Liver (tissue), 8 donors: ENCODE measurements at regions not wholly inside any gene's neighbourhood (a gene's known extent, or its start where the extent isn't known, plus 50 kb on each side); places are given as distances from the start of the nearest gene placed in this dataset.

Experiments
- DNase-seq: peaks from one replicate; pipeline ENCODE4 v3.0.0-alpha.2; 2017; ENCODE audit warnings: low spot score
- H3K27ac ChIP-seq, 2 donors: one replicate each; pipeline ENCODE4 v1.7.0; 2013; ENCODE audit warnings: inconsistent platforms in 2 of 2, low read length in 2 of 2, control low read depth in 1 of 2, low read depth in 1 of 2, mild to moderate bottlenecking in 1 of 2
- H3K27me3 ChIP-seq, 4 donors: one replicate each; pipeline versions ENCODE4 v1.6.1 to v1.7.0; 2013; ENCODE audit warnings: low read length in 3 of 4, inconsistent platforms in 1 of 4, mild to moderate bottlenecking in 1 of 4, moderate library complexity in 1 of 4; ENCODE audit not compliant: control insufficient read depth in 4 of 4, insufficient read depth in 4 of 4
- H3K36me3 ChIP-seq, 4 donors: one replicate each; pipeline versions ENCODE4 v1.6.1 to v1.7.0; 2013; ENCODE audit warnings: low read length in 3 of 4, mild to moderate bottlenecking in 3 of 4, low read depth in 1 of 4, moderate library complexity in 1 of 4; ENCODE audit not compliant: control insufficient read depth in 4 of 4, insufficient read depth in 3 of 4
- H3K4me1 ChIP-seq, 4 donors: one replicate each; pipeline versions ENCODE4 v1.6.1 to v1.7.0; 2013; ENCODE audit warnings: low read length in 3 of 4, mild to moderate bottlenecking in 3 of 4, moderate library complexity in 1 of 4; ENCODE audit not compliant: control insufficient read depth in 4 of 4, insufficient read depth in 4 of 4
- H3K4me3 ChIP-seq, 3 donors: one replicate each; pipeline versions ENCODE4 v1.6.1 to v1.7.0; 2013; ENCODE audit warnings: low read length in 3 of 3, control low read depth in 1 of 3, low read depth in 1 of 3, mild to moderate bottlenecking in 1 of 3
- H3K9ac ChIP-seq, 2 donors: one replicate each; pipeline ENCODE4 v1.7.0; 2013; ENCODE audit warnings: low read length in 2 of 2, mild to moderate bottlenecking in 2 of 2, moderate library complexity in 2 of 2, control low read depth in 1 of 2, low read depth in 1 of 2
- H3K9me3 ChIP-seq, 4 donors: one replicate each; pipeline versions ENCODE4 v1.6.1 to v1.7.0; 2013; ENCODE audit warnings: low read length in 3 of 4; ENCODE audit not compliant: control insufficient read depth in 4 of 4
- EGR1 ChIP-seq, 2 donors: IDR thresholded peaks; 2 replicates each; pipeline ENCODE4 v1.6.1; 2016 to 2018; ENCODE audit warnings: antibody characterized with exemption in 2 of 2, low read depth in 2 of 2
- FOXA1 ChIP-seq: IDR thresholded peaks from 2 replicates; pipeline ENCODE4 v1.6.1; 2016; ENCODE audit warnings: antibody characterized with exemption
- FOXA2 ChIP-seq: IDR thresholded peaks from 2 replicates; pipeline ENCODE4 v1.6.1; 2016; ENCODE audit warnings: antibody characterized with exemption
- GABPA ChIP-seq, 2 donors: IDR thresholded peaks in 1 of 2; conservative IDR thresholded peaks in 1 of 2; 2 replicates each; pipeline ENCODE4 v1.6.1; 2016; ENCODE audit warnings: antibody characterized with exemption in 2 of 2, mild to moderate bottlenecking in 1 of 2, moderate library complexity in 1 of 2
- HNF4A ChIP-seq, 2 donors: conservative IDR thresholded peaks; 2 replicates each; pipeline ENCODE4 v1.6.1; 2016; ENCODE audit warnings: antibody characterized with exemption in 2 of 2, mild to moderate bottlenecking in 2 of 2
- HNF4G ChIP-seq: IDR thresholded peaks from 2 replicates; pipeline ENCODE4 v1.6.1; 2016; ENCODE audit warnings: antibody characterized with exemption
- JUND ChIP-seq, 2 donors: IDR thresholded peaks; 2 replicates each; pipeline ENCODE4 v1.6.1; 2016; ENCODE audit warnings: antibody characterized with exemption in 2 of 2
- NR2F2 ChIP-seq: IDR thresholded peaks from 2 replicates; pipeline ENCODE4 v1.6.1; 2016; ENCODE audit warnings: antibody characterized with exemption
- RAD21 ChIP-seq, 2 donors: IDR thresholded peaks; 2 replicates each; pipeline ENCODE4 v1.6.1; 2016; ENCODE audit warnings: antibody characterized with exemption in 2 of 2, mild to moderate bottlenecking in 2 of 2
- RXRA ChIP-seq, 2 donors: IDR thresholded peaks; 2 replicates each; pipeline ENCODE4 v1.6.1; 2017 to 2018; ENCODE audit warnings: antibody characterized with exemption in 2 of 2, mild to moderate bottlenecking in 1 of 2
- SP1 ChIP-seq: IDR thresholded peaks from 2 replicates; pipeline ENCODE4 v1.6.1; 2018; ENCODE audit warnings: antibody characterized with exemption, mild to moderate bottlenecking
- TAF1 ChIP-seq: conservative IDR thresholded peaks from 2 replicates; pipeline ENCODE4 v1.6.1; 2016; ENCODE audit warnings: antibody characterized with exemption, mild to moderate bottlenecking
- YY1 ChIP-seq: IDR thresholded peaks from 2 replicates; pipeline ENCODE4 v1.6.1; 2016; ENCODE audit warnings: antibody characterized with exemption, mild to moderate bottlenecking
- WGBS: extraction: QIAGEN DNeasy Blood & Tissue Kit; methylation state at CpG from one replicate; pipeline ENCODE4 v1.1.7; 2013; 5-methylcytosine and 5-hydroxymethylcytosine counted together
- TF ChIP-seq, protein P1 (sequence below): fragments of 150-350 bp; IDR thresholded peaks from 2 replicates; pipeline ENCODE4 v1.5.1; 2017; ENCODE audit warnings: improper control_type of control experiment, low read depth, low read length; ENCODE audit not compliant: missing input control
- TF ChIP-seq, protein P2 (sequence below): IDR thresholded peaks from 2 replicates; pipeline ENCODE4 v1.6.1; 2016; ENCODE audit warnings: antibody characterized with exemption
- TF ChIP-seq, protein P3 (sequence below): IDR thresholded peaks from 2 replicates; pipeline ENCODE4 v1.6.1; 2016; ENCODE audit warnings: antibody characterized with exemption, mild to moderate bottlenecking
- TF ChIP-seq, protein P4 (sequence below): IDR thresholded peaks from 2 replicates; pipeline ENCODE4 v1.6.1; 2016; ENCODE audit warnings: antibody characterized with exemption
- TF ChIP-seq, protein P5 (sequence below): IDR thresholded peaks from 2 replicates; pipeline ENCODE4 v1.6.1; 2016; ENCODE audit warnings: antibody characterized with exemption
- donor health status: healthy.
- donor health status: healthy.
- donor health status: healthy.
- donor health status: healthy.
- donor health status: healthy.

DNA sequence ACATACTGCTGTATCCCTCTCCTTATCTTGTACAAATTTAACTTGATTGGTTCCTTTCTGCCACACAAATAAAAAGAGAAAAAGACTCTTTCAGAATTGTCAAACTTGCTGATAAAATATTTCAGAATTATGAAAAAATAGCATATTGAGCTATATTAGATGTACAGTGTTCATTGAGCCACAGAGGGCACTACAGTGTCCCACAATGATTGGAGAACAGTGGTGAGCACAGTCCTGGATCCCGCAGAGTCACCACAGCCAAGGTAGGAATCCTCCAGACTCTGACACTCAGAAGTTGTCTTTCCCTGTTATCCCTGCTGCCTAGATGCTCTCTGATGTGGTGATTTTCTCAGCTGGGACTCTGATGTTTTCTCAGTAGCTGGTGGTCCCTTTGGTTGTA lies 1281.3 kb upstream of the ZEB2 start:
- TF ChIP-seq, protein P1, sequence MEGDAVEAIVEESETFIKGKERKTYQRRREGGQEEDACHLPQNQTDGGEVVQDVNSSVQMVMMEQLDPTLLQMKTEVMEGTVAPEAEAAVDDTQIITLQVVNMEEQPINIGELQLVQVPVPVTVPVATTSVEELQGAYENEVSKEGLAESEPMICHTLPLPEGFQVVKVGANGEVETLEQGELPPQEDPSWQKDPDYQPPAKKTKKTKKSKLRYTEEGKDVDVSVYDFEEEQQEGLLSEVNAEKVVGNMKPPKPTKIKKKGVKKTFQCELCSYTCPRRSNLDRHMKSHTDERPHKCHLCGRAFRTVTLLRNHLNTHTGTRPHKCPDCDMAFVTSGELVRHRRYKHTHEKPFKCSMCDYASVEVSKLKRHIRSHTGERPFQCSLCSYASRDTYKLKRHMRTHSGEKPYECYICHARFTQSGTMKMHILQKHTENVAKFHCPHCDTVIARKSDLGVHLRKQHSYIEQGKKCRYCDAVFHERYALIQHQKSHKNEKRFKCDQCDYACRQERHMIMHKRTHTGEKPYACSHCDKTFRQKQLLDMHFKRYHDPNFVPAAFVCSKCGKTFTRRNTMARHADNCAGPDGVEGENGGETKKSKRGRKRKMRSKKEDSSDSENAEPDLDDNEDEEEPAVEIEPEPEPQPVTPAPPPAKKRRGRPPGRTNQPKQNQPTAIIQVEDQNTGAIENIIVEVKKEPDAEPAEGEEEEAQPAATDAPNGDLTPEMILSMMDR, result no peak
- TF ChIP-seq, protein P2, sequence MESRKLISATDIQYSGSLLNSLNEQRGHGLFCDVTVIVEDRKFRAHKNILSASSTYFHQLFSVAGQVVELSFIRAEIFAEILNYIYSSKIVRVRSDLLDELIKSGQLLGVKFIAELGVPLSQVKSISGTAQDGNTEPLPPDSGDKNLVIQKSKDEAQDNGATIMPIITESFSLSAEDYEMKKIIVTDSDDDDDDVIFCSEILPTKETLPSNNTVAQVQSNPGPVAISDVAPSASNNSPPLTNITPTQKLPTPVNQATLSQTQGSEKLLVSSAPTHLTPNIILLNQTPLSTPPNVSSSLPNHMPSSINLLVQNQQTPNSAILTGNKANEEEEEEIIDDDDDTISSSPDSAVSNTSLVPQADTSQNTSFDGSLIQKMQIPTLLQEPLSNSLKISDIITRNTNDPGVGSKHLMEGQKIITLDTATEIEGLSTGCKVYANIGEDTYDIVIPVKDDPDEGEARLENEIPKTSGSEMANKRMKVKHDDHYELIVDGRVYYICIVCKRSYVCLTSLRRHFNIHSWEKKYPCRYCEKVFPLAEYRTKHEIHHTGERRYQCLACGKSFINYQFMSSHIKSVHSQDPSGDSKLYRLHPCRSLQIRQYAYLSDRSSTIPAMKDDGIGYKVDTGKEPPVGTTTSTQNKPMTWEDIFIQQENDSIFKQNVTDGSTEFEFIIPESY, result no peak
- no peaks in the 10 kb centered on the region for H3K36me3 ChIP-seq
- no peak overlapping the region for H3K4me3 ChIP-seq
- H3K4me1 ChIP-seq, result peaks cover 0 to 16% (median 13%) of the 10 kb centered on the region in 4 donors
- no peak overlapping the region for H3K9ac ChIP-seq
- no peaks in the 10 kb centered on the region for H3K9me3 ChIP-seq
- no peak for DNase-seq
- H3K27me3 ChIP-seq, result no peaks in the 10 kb centered on the region
- no peak overlapping the region for H3K27ac ChIP-seq
- WGBS, result 97% methylated on average over 1 of the region's 1 CpG

DNA sequence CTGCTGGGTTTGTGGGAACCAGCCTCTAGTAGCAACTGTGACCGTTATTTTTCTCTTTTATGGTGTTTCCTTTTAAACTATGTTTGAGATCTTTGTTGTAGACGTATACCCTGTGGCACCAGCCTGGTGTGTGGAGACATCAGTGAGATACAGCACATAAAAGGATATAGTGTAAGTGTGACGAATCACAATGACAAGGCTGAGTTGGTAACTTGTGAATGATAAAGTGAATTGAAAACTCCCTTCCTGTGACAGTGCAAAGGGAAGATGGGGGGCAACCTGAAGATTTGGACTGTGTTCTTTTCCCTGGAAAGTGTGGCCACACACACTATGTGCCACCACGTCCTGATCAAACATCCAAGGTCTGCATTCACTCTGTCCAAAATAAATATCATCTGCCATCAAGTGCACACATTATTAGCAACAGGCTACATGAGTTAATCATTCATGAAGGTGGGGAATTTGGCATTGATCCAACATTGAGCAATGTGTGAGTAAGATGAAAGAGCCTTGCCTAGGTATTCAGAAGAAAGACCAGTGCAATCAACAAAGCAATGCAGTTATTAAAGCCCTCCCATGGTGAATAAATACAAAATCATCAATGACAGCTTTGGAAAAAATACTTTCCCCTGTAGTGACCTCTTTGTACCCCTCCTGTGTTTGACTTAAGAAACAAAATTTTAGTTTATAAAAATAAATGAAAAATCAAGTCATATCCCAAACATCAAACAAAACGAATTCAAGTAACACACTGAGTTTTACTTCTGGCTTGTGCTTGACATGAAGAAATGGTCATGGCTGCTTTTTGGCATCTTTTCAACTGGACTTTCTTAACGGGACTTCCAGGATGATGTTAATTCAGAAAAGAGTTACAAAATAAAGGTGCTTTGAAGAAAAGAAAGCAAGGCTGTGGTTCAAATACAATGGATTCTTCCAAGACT lies 1280.5 kb upstream of the ZEB2 start:
- no peak for TF ChIP-seq GABPA (IDR thresholded peaks at IDR 0.05 in 1 of 2, conservative IDR thresholded peaks at IDR 0.05 in 1 of 2)
- peak; percentile 64 to 93 for TF ChIP-seq RXRA (IDR thresholded peaks at IDR 0.05)
- TF ChIP-seq HNF4A (conservative IDR thresholded peaks at IDR 0.05), result peak; percentile 91 to 99
- peak; percentile 99 for TF ChIP-seq FOXA2
- TF ChIP-seq, protein P3, sequence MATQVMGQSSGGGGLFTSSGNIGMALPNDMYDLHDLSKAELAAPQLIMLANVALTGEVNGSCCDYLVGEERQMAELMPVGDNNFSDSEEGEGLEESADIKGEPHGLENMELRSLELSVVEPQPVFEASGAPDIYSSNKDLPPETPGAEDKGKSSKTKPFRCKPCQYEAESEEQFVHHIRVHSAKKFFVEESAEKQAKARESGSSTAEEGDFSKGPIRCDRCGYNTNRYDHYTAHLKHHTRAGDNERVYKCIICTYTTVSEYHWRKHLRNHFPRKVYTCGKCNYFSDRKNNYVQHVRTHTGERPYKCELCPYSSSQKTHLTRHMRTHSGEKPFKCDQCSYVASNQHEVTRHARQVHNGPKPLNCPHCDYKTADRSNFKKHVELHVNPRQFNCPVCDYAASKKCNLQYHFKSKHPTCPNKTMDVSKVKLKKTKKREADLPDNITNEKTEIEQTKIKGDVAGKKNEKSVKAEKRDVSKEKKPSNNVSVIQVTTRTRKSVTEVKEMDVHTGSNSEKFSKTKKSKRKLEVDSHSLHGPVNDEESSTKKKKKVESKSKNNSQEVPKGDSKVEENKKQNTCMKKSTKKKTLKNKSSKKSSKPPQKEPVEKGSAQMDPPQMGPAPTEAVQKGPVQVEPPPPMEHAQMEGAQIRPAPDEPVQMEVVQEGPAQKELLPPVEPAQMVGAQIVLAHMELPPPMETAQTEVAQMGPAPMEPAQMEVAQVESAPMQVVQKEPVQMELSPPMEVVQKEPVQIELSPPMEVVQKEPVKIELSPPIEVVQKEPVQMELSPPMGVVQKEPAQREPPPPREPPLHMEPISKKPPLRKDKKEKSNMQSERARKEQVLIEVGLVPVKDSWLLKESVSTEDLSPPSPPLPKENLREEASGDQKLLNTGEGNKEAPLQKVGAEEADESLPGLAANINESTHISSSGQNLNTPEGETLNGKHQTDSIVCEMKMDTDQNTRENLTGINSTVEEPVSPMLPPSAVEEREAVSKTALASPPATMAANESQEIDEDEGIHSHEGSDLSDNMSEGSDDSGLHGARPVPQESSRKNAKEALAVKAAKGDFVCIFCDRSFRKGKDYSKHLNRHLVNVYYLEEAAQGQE, result peak; percentile 92
- TF ChIP-seq, protein P4, sequence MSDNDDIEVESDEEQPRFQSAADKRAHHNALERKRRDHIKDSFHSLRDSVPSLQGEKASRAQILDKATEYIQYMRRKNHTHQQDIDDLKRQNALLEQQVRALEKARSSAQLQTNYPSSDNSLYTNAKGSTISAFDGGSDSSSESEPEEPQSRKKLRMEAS, result peak; percentile 86
- peak; percentile 54 to 63 for TF ChIP-seq RAD21 (IDR thresholded peaks at IDR 0.05)
- TF ChIP-seq FOXA1, result peak; percentile 99
- TF ChIP-seq JUND (IDR thresholded peaks at IDR 0.05), result peak; percentile 63 to 92
- TF ChIP-seq, protein P1, result no peak
- TF ChIP-seq YY1, result peak; percentile 90
- TF ChIP-seq, protein P2, result peak; percentile 91
- peak; percentile 82 for TF ChIP-seq SP1
- TF ChIP-seq, protein P5, sequence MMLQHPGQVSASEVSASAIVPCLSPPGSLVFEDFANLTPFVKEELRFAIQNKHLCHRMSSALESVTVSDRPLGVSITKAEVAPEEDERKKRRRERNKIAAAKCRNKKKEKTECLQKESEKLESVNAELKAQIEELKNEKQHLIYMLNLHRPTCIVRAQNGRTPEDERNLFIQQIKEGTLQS, result peak; percentile 66
- TF ChIP-seq TAF1, result no peak
- TF ChIP-seq NR2F2, result no peak
- TF ChIP-seq EGR1 (IDR thresholded peaks at IDR 0.05; ENCODE audit: low read depth in 2 of 2), result peak in 1 of 2 donors; percentile 77
- TF ChIP-seq HNF4G, result peak; percentile 77
- no peaks in the 10 kb centered on the region for H3K36me3 ChIP-seq
- no peak overlapping the region for H3K9ac ChIP-seq
- 32% methylated on average over 6 of the region's 6 CpGs for WGBS
- peaks cover 0 to 16% (median 13%) of the 10 kb centered on the region in 4 donors for H3K4me1 ChIP-seq
- DNase-seq, result peak; percentile 35
- H3K4me3 ChIP-seq, result no peak overlapping the region
- no peak overlapping the region for H3K27ac ChIP-seq
- H3K9me3 ChIP-seq, result no peaks in the 10 kb centered on the region
- no peaks in the 10 kb centered on the region for H3K27me3 ChIP-seq
